DMS114 treated with DMSO at 0.1 percent for 48 hours (cell line): ENCODE measurements at regions not wholly inside any gene's neighbourhood (a gene's known extent, or its start where the extent isn't known, plus 50 kb on each side); places are given as distances from the start of the nearest gene placed in this dataset.
"Not testable (repeated sequence)": the region's sequence is repeated elsewhere in the genome, so short reads cannot be mapped to it uniquely, and the experiment has no call there.

Source experiments
- DNase-seq: peaks from one replicate; lab custom pipeline; 2025; ENCODE audit not compliant: unreplicated experiment; lab: John Stamatoyannopoulos, UW

- DNase-seq = no peak
Observed at GRCh38 chr9:38259056-38259455, 133.4 kb upstream of the ALDH1B1 start.

- DNase-seq = no peak
Observed at GRCh38 chr9:38257626-38258215, 134.8 kb upstream of the ALDH1B1 start.

- no peak for DNase-seq
Observed at GRCh38 chr9:38256461-38256860, 136.0 kb upstream of the ALDH1B1 start.

DNA sequence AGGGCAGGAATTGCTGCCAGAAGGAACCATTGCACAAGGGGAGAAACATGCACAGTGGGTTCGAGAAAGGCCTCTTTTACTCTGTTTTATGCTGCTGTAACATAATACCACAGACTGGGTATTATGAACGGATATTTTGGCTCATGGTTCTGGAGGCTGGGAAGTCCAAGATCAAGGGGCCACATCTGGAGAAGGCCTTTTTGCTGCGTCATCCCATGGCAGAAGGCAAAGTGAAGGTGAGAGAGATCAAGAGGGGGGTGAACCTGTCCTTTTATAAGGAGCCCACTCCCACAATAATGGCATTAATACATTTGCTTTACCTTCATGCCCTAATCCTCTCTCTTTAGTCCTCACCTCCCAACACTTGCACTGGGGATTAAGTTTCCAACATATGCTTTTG, 136.9 kb upstream of the ALDH1B1 start:
- no peak for DNase-seq

DNA sequence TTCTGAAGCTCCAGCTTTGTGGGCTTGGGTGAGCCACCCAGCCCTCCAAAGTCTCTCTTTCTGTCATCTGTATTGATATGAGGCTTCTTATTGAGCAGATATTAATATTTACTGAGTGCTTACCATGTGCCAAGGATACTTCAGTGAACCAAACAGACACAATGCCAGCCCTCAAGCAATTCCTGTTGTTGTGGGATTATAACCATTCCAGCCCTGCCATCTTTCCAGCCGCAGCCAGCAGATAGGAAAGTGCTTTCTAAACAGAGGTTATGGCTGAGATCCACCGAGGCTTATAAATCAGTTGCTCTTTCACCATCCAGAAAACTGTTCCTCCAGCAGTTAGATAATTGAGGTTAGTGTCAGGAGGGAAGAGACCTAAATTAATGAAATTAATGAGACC, 137.7 kb upstream of the ALDH1B1 start:
- no peak for DNase-seq

DNA sequence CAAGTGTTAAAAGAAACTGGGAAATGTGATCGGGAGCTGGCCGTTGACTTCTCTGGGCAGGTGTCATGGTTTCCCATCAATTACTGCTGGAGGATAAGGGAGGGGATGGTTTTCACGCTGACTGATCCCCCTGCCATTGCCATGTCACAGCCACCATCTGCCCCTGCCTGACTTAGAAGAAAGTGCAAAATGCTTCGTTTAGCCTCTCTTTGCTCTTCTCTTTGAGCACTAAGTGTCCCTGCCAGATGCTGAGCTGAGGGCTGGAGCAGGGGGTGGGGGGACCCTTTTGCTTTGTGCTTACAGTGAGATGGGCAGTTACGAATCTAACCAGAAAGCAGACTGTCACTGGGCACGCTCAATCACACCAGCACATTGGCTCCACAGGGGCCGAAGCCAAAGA, 138.4 kb upstream of the ALDH1B1 start:
- DNase-seq = no peak

- no peak for DNase-seq
Observed at GRCh38 chr9:38253200-38253599, 139.3 kb upstream of the ALDH1B1 start.

DNA sequence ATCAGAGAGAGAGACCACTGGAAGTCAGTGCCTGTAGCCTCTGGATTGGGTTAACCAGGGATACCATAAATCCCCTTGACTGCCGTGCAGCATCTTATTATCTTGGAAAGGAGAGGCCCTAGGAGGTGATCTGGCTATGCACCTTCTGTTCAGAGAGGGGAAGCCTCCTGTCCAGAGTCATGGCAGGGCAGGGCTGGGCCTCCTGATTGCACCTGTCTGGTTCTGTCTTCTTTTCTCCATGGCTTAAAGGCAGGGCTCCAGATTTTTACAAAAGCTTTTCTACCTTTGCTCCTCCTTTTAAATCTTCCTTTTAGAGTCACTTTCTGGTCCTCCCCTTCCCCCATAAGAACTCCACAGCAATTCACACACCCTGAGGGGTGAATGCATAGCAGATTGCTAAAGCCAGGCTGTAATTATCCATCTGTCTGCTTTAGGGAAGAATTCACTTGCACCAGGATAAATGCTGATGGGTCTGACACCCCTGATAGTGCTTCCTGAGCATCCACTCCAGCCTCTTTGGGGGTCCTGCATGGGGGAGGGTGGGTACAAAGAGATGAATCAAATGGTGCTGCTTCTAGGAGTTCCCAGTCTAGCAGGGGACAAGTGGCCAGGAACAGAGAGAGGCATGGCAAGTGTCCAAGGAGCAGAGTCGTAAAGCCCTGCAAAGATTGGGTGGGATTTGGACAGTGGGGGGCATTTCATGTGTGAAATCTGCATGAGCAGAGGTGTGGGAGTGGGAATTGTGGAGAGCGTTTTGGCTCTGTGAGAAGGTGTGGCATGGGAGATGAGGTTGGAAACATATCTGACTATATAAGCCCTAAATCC, 141.3 kb upstream of the ALDH1B1 start:
- DNase-seq = no peak

- DNase-seq = no peak
Observed at GRCh38 chr9:38250279-38251035, 142.0 kb upstream of the ALDH1B1 start.

DNA sequence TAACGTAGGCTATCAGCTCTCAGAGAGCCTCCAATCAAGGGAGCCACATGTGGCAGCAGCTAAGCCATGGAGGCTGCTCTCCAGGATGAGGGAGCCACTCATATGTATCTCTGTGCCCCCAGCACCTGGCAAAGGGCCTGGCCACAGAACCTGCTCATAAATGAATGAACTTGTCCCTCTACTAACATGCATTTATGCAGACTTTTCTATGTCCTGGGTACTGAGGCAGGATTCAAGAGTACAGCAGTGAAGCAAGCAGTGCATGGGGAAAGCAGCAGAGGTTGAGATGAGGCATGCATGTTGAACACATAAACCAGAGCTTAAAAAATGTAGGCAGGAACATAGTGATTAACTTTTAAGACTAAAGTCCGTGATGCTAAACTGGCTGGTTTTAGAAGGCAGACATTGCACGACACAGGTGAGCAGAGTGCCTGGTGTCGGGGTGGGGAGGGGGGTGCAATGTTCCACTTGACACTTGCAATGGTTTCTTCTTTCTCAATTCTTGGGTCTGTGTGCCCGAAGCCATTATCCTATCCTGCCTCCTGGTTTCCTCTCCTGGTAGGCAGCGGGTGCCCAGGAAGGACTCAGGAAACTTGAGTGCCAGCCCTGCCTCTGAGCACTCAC, 142.8 kb upstream of the ALDH1B1 start:
- no peak for DNase-seq

DNA sequence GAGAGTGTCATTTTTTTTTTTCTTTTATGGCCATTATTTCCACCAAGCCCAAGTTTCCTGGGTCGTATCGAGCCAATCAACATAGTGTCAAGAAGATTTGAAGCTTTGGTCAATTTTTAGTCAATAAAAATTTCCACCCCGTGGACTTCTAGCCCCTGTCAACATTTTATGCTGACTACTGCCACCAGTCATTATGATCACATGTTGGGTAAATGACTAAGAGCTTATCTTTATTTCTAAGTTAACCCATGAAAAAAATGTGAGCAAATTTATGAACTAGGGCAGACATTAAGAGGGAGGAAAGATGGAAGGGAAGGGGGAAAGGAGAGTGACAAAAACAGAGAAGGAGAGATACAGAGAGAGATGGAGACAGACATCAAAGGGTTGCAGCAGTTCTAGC, 143.5 kb upstream of the ALDH1B1 start:
- no peak for DNase-seq

DNA sequence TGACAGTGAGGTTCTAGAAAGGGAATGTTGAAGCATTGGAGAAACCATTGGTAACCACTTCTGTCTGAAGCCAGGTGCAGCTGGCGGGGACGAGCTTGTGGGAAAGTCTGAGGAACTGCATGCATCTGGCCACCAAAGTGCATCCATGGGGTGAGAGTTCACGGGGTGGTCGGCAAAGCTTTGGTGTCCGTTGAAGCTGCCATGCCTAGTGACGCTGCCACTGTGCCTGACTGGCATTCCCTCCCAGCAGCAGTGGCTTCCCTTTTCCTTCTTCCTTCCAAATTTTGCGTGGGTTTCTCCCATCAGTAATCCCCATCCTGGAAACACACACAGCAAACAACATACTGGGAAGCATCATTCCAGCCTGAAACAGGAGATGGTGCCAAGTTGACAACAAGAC, 145.7 kb upstream of the ALDH1B1 start:
- DNase-seq = no peak

GRCh38 chr9:38244971-38245370, 147.5 kb upstream of the ALDH1B1 start:
- DNase-seq = no peak

DNA sequence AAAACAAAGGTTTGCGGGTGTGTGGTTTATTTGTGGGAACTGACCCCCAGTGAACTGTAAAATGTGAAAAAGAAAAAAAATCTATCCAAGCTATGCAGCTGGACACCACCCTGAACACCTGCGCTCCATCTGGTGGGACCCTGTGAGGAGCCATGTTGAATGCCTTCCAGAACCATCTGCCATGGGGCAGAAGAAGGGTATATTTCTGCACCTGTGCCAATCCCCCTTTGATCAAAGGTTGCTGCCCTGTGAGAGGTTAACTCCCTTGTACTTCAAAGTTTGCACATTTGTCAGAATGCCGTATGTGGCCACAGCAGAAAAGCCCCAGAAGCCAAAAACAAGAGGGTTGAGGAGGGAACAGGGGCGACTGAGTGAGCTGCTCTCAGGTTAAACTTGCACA, 148.5 kb upstream of the ALDH1B1 start:
- DNase-seq = no peak

GRCh38 chr9:38242151-38242550, 150.4 kb upstream of the ALDH1B1 start:
- not testable (repeated sequence) for DNase-seq

GRCh38 chr9:38240051-38240450, 152.5 kb upstream of the ALDH1B1 start:
- no peak for DNase-seq

DNA sequence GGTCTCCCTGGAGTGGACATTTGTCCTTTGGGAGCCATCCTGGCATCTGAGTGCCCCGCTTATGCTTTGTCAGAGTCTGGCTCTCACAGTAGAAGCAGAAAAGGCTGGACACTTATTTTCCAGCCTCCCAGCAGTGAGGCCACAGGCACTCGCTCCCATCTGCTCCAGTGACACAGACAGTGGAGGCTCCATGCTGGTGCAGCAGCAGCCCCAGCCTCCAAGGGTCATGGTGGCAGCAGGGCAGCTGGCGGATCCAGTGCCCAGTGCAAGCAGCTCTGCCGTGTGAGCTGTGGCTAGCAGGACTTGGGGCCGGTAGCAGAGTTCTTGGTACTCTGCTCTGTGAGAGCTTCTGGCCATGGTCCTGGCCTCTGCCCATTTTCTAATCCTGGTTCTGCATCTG, 157.3 kb upstream of the ALDH1B1 start:
- no peak for DNase-seq

GRCh38 chr9:38234479-38235170, 157.9 kb upstream of the ALDH1B1 start:
- DNase-seq = no peak

DNA sequence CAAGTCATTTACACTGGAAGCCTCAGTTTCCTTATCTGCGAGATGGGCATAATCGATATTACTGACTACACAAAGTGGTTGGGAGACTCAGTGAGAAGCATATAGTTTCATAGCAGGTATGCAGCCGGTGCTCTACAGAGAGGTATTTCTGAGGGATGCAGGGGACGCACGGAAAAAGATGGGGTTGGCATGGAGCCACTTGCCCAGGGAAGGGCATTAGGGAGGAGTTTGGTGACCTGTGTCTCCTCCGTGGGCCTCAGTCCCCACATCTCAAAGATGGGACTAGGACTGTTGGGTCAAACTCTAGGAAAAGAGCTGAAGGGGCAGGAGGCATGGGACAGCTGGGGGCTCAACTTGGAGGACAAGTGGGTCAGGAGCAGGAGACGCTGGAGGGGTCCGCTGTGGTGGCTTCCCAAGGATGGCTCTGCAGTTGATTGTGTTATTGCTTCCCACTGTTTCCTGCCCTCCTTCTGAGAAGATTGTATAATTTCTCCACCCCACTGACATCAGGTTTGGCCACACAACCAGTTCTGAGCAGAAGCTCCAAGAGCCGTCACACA, 158.6 kb upstream of the ALDH1B1 start:
- no peak for DNase-seq

DNA sequence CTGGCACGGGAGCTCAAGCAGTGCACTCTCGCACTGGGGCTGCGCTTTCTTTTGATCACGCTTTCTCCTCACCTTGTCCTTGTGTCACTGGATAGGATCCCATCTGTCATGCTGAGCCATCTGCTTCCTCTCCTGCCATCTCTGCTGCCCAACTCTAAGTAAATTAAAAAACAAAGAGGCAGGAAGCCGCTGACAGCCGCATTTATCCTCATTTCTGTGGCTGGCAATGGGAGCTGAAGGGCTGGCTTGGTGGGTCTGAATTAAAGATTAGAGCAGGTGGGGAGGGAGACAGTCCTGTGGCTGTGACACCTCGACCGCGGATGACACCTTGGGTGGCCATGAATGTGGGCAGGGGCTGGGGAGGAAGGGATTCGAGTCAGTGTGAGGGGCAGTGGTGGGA, 159.2 kb upstream of the ALDH1B1 start:
- DNase-seq = no peak

- no peak for DNase-seq
Observed at GRCh38 chr9:38232895-38233294, 159.6 kb upstream of the ALDH1B1 start.
